GM06990 (cell line): ENCODE measurements at regions not wholly inside any gene's neighbourhood (a gene's known extent, or its start where the extent isn't known, plus 50 kb on each side); places are given as distances from the start of the nearest gene placed in this dataset.

Experiments
- DNase-seq: peaks from one replicate; pipeline ENCODE4 v3.0.0-alpha.2; 2011; ENCODE audit not compliant: insufficient read length; ENCODE audit errors: extremely low read depth
- H3K27me3 ChIP-seq: replicated peaks from 2 replicates; pipeline ENCODE4 v1.6.0; 2011; ENCODE audit warnings: low read length; ENCODE audit not compliant: control insufficient read depth, insufficient read depth
- H3K36me3 ChIP-seq: 2 replicates; pipeline ENCODE4 v1.5.1; 2011; ENCODE audit warnings: low read length; ENCODE audit not compliant: control insufficient read depth, insufficient read depth
- H3K4me3 ChIP-seq: replicated peaks from 2 replicates; pipeline ENCODE4 v1.5.1; 2011; ENCODE audit warnings: low read depth, mild to moderate bottlenecking, control low read depth, low read length
- CTCF ChIP-seq: IDR thresholded peaks from 2 replicates; pipeline ENCODE4 v1.5.1; 2011; ENCODE audit warnings: low read length, control low read depth, mild to moderate bottlenecking, inconsistent platforms; ENCODE audit not compliant: insufficient read depth, poor library complexity, severe bottlenecking

- Histone ChIP-seq H3K4me3 (no peak overlapping the region), H3K36me3 (no peaks in the 10 kb centered on the region), H3K27me3 (no peaks in the 10 kb centered on the region)
- no peak for DNase-seq
- TF ChIP-seq CTCF = no peak
Observed at GRCh38 chr2:215711471-215712034, 275.7 kb upstream of the FN1 start.

DNA sequence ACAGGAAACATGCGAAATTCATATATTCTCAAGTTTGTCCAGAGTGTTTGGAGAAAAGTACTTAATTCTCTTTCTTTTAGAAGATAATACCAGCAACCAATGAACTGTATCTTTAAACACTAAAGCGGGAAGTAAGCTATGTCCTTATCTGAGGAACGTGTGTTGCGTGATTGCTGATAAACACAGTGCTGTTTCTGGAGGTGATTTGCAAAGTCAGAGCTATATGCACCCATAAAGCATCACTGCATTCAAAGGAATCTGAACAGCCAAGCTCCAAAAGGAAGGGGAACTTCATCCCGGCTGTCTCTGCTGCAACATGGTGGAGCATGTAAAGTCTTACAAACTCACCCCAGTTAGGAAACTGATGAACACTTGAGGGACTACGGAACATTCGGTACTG is 271.7 kb upstream of the FN1 start:
- Histone ChIP-seq H3K4me3 (no peak overlapping the region), H3K36me3 (no peaks in the 10 kb centered on the region), H3K27me3 (no peaks in the 10 kb centered on the region)
- no peak for TF ChIP-seq CTCF
- no peak for DNase-seq

DNA sequence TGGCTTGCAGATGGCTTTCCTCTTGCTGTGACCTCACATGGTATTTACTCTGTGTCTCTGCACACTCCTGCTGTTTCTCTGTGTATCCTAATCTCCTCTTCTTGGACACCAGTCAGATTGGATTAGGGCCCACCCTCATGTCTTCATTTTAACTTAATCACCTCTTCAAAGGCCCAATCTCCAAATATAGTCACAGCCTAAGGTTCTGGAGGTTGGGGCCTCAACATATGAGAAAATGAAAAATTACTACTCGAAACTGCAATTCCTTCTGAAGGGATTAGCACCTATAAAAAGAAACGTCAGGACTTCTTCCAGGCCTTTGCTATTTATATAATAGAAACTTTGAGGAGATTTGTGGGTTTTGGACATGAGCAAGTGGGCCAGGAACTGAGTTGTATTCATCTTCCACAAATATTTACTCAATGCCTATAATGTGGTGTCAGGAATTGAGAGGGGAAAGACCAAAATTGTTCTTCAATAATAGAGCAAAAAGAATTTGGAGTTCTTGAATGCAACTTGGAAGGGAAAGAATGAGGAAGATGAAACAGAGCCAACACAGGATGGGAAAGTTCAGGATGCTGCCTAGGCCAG is 270.0 kb upstream of the FN1 start:
- H3K27me3 ChIP-seq = no peaks in the 10 kb centered on the region
- no peak overlapping the region for H3K4me3 ChIP-seq
- no peak for TF ChIP-seq CTCF
- DNase-seq = no peak
- no peaks in the 10 kb centered on the region for H3K36me3 ChIP-seq

DNA sequence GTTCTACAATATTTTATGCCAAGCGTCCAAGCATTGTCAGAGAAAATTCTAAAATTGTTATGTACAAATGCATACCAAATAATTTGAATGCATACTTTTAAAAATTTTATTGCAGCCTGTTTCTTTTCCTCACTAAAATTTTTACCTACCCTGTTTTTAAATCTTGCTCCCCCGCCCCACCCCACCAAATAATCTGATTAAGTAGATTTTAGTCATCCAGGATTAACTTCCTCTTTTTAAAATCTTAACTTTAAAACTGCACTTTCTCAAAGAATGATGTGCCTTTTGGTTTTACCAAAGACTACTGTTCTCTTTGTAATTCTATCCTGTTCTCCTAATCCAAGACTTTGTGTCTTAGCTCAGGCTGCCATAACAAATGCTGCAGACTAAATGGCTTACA is 269.4 kb upstream of the FN1 start:
- H3K36me3 ChIP-seq = no peaks in the 10 kb centered on the region
- no peak overlapping the region for H3K4me3 ChIP-seq
- TF ChIP-seq CTCF = no peak
- H3K27me3 ChIP-seq = no peaks in the 10 kb centered on the region
- no peak for DNase-seq

DNA sequence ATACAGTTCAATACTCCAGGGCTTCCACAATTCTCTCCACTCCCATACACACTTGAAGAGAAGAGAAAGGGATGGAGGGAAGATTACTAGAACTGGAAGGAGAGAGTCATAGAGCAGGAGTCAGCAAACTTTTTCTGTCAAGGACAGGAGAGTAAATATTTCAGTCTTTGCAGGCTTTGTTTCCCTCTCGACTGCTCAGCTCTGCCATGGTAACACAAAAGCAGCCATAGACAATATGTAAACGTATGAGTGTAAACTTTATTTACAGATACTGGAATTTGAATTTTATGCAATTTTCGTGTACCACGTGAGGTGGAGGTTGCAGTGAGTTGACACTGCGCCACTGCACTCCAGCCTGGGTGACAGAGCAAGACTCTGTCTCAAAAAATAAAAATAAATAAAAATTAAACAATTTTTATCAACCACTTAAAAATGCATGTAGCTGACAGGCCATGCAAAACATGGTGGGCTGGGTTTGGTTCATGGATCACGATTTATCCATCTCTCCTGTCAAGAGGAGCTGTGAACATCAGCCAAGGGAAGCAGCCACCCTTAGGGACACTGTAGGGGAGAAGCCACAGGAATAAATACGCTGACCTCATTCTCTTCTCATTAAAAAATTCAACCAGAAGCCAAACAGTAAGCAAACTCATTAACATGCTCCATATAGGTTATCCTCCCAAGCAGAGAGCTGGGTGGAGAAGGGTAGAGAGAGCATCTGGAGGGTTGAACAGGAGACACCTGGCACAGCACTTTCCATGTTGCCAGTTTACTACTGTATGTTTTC is 266.4 kb upstream of the FN1 start:
- H3K27me3 ChIP-seq = no peaks in the 10 kb centered on the region
- no peaks in the 10 kb centered on the region for H3K36me3 ChIP-seq
- H3K4me3 ChIP-seq = no peak overlapping the region
- no peak for TF ChIP-seq CTCF
- no peak for DNase-seq
